Fibroblast of lung (primary cell): ENCODE measurements at regions not wholly inside any gene's neighbourhood (a gene's known extent, or its start where the extent isn't known, plus 50 kb on each side); places are given as distances from the start of the nearest gene placed in this dataset.

Source experiments
- DNase-seq, 2 donors: peaks; one replicate each; pipeline versions ENCODE4 v3.0.0 to v3.0.0-alpha.2; 2010; ENCODE audit warnings: low read depth in 2 of 2
- H2AFZ ChIP-seq: 2 replicates; pipeline ENCODE4 v1.5.1; 2012; ENCODE audit warnings: low read length, control low read depth, inconsistent platforms
- H3K27ac ChIP-seq: 2 replicates; pipeline ENCODE4 v1.5.1; 2011; ENCODE audit warnings: low read length, control low read depth; ENCODE audit not compliant: insufficient read depth
- H3K27me3 ChIP-seq: 2 replicates; pipeline ENCODE4 v1.5.1; 2011; ENCODE audit warnings: mild to moderate bottlenecking, low read length; ENCODE audit not compliant: control insufficient read depth, insufficient read depth
- H3K36me3 ChIP-seq: 2 replicates; pipeline ENCODE4 v1.5.1; 2011; ENCODE audit warnings: low read length; ENCODE audit not compliant: control insufficient read depth, insufficient read depth
- H3K4me1 ChIP-seq: 2 replicates; pipeline ENCODE4 v1.5.1; 2011; ENCODE audit warnings: low read length; ENCODE audit not compliant: control insufficient read depth, insufficient read depth; ENCODE audit errors: extremely low read depth
- H3K4me2 ChIP-seq: 2 replicates; pipeline ENCODE4 v1.5.1; 2011; ENCODE audit warnings: low read length, control low read depth; ENCODE audit not compliant: insufficient read depth; ENCODE audit errors: extremely low read depth
- H3K4me3 ChIP-seq, 4 experiments: fragments of 200-600 bp in 1 of 4; sonication (generic) in 1 of 4; replicated peaks in 1 of 4; 2 replicates each; pipeline ENCODE4 v1.5.1; 2011 to 2016; ENCODE audit warnings: low read length in 4 of 4, low read depth in 3 of 4, mild to moderate bottlenecking in 3 of 4, control low read depth in 2 of 4, inconsistent platforms in 1 of 4, mixed read lengths in 1 of 4; ENCODE audit not compliant: insufficient read depth in 1 of 4; ENCODE audit errors: control extremely low read depth in 1 of 4
- H3K79me2 ChIP-seq: 2 replicates; pipeline ENCODE4 v1.5.1; 2012; ENCODE audit warnings: mild to moderate bottlenecking, low read length, inconsistent platforms; ENCODE audit not compliant: control insufficient read depth, insufficient read depth
- H3K9ac ChIP-seq: 2 replicates; pipeline ENCODE4 v1.5.1; 2011; ENCODE audit warnings: mild to moderate bottlenecking, low read length, control low read depth; ENCODE audit not compliant: insufficient read depth
- H3K9me3 ChIP-seq: 2 replicates; pipeline ENCODE4 v1.5.1; 2012; ENCODE audit warnings: low read depth, low read length; ENCODE audit not compliant: control insufficient read depth, insufficient read depth
- H4K20me1 ChIP-seq: 2 replicates; pipeline ENCODE4 v1.5.1; 2011; ENCODE audit warnings: low read length; ENCODE audit not compliant: control insufficient read depth, insufficient read depth; ENCODE audit errors: extremely low read depth
- CTCF ChIP-seq, 2 donors: IDR thresholded peaks in 1 of 2; conservative IDR thresholded peaks in 1 of 2; 1 replicate in 1 of 2; 2 replicates in 1 of 2; pipeline ENCODE4 v1.5.1; 2011 to 2012; ENCODE audit warnings: low read length in 2 of 2, control low read depth in 1 of 2, inconsistent platforms in 1 of 2, low read depth in 1 of 2, mild to moderate bottlenecking in 1 of 2
- EZH2 ChIP-seq: IDR thresholded peaks from 2 replicates; pipeline ENCODE4 v1.5.1; 2012; ENCODE audit warnings: low read length, control low read depth, mild to moderate bottlenecking; ENCODE audit errors: missing control alignments

GRCh38 chr4:59127743-59128142 is 2017.6 kb upstream of the IGFBP7 start:
- H2AFZ ChIP-seq = no peak overlapping the region
- no peak overlapping the region for H3K27ac ChIP-seq
- H4K20me1 ChIP-seq = no peaks in the 10 kb centered on the region
- H3K79me2 ChIP-seq = no peaks in the 10 kb centered on the region
- H3K27me3 ChIP-seq = no peaks in the 10 kb centered on the region
- TF ChIP-seq CTCF (conservative IDR thresholded peaks at IDR 0.05 in 1 of 2, IDR thresholded peaks at IDR 0.05 in 1 of 2; ENCODE audit: low read depth in 1 of 2, low read length in 2 of 2) (no peak), EZH2 (no peak)
- H3K9me3 ChIP-seq = no peaks in the 10 kb centered on the region
- H3K9ac ChIP-seq = no peak overlapping the region
- no peak overlapping the region for H3K4me2 ChIP-seq
- H3K4me1 ChIP-seq = no peaks in the 10 kb centered on the region
- no peaks in the 10 kb centered on the region for H3K36me3 ChIP-seq
- DNase-seq = no peak
- H3K4me3 ChIP-seq = no peak overlapping the region

- Histone ChIP-seq H3K9me3 (no peaks in the 10 kb centered on the region), H3K36me3 (no peaks in the 10 kb centered on the region), H3K27me3 (no peaks in the 10 kb centered on the region), H3K27ac (no peak overlapping the region), H3K4me1 (no peaks in the 10 kb centered on the region), H3K79me2 (no peaks in the 10 kb centered on the region), H3K4me2 (no peak overlapping the region), H2AFZ (no peak overlapping the region), H3K4me3 (no peak overlapping the region), H4K20me1 (no peaks in the 10 kb centered on the region), H3K9ac (no peak overlapping the region)
- TF ChIP-seq EZH2 (no peak), CTCF (conservative IDR thresholded peaks at IDR 0.05 in 1 of 2, IDR thresholded peaks at IDR 0.05 in 1 of 2; ENCODE audit: low read depth in 1 of 2, low read length in 2 of 2) (no peak)
- DNase-seq = no peak
Measured at GRCh38 chr4:59135248-59135985, 2025.2 kb upstream of the IGFBP7 start.

- no peak for TF ChIP-seq EZH2
- no peak for TF ChIP-seq CTCF (conservative IDR thresholded peaks at IDR 0.05 in 1 of 2, IDR thresholded peaks at IDR 0.05 in 1 of 2; ENCODE audit: low read depth in 1 of 2, low read length in 2 of 2)
Measured at GRCh38 chr4:59161249-59161648, 2038.9 kb upstream of the ADGRL3 start.

More at GRCh38 chr4:59161249-59161648, 2038.9 kb upstream of the ADGRL3 start:
- Histone ChIP-seq H3K4me1 (no peaks in the 10 kb centered on the region), H3K9me3 (no peaks in the 10 kb centered on the region), H3K9ac (no peak overlapping the region), H2AFZ (no peak overlapping the region), H3K27me3 (no peaks in the 10 kb centered on the region), H3K36me3 (no peaks in the 10 kb centered on the region), H3K79me2 (no peaks in the 10 kb centered on the region), H3K4me3 (no peak overlapping the region), H3K4me2 (no peak overlapping the region), H4K20me1 (no peaks in the 10 kb centered on the region), H3K27ac (no peak overlapping the region)
- DNase-seq = no peak
